ENCODE measurements at regions not wholly inside any gene's neighbourhood (a gene's known extent, or its start where the extent isn't known, plus 50 kb on each side); places are given as distances from the start of the nearest gene placed in this dataset.

- TF ChIP-seq CTCF (IDR thresholded peaks at IDR 0.05; ENCODE audit: low read length) = no peak
- no peak for TF ChIP-seq EZH2 (optimal IDR thresholded peaks at IDR 0.05; ENCODE audit: low read depth, low read length)
Measured at GRCh38 chr9:89658401-89658800, 53.6 kb downstream of the GADD45G start.
